HS-27A (cell line): ENCODE measurements at regions not wholly inside any gene's neighbourhood (a gene's known extent, or its start where the extent isn't known, plus 50 kb on each side); places are given as distances from the start of the nearest gene placed in this dataset.

Experiments used
- DNase-seq: peaks from one replicate; pipeline ENCODE4 v3.0.0-alpha.2; 2012; ENCODE audit warnings: low read depth, missing footprints

DNA sequence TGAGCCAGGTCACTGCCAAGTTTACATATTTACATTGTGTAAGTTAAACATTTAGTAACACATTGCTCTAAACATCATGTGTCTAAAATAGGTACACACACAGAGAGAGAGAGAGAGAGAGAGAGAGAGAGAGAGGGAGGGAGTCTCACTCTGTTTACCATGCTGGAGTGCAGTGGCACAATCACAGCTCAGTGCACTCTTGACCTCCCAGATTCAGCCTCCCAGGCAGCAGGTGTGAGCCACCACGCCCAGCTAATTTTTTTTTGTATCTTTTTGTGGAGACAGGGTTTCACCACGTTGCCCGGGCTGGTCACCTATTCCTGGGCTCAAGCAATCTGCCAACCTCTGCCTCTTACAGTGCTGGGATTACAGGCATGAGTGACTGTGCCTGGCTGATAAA lies 1045.3 kb downstream of the TLE1 start:
- no peak for DNase-seq

DNA sequence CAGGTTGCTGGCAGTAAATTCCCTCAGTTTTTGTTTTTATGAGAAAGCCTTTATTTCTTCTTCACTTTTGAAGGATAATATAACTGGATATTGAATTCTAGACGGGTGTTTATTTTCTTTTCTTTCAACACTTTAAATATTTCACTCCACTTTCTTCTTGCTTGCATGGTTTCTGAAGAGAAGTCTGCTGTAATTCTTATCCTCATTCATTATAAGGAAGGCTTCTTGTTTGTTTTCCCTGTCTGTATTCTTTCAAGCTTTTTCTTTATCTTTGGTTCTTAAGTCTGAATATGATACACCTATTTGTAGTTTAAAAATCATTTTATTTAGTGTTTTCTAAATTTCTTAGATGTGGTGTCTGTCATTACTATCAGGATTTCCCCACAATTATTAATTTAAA lies 1054.3 kb downstream of the TLE1 start:
- no peak for DNase-seq

DNA sequence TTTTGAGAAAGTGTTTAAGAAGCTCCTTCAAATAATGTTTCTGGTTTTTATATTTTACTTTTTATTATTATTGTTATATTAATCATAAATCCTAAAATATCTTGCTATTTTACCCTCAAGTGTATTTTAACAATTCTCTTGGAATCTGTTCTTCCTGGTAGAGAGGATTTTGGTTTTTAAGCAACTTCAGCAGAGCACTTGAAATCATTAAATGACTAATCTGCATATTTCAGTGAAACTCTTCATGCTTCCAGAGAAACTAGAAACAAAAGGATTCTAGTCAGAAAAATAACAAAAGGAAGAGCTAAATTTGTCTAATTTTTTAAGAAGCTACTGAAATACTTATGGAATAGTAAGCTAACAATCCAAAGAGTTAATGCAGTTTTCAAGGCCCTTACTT lies 1057.3 kb downstream of the TLE1 start:
- no peak for DNase-seq

DNA sequence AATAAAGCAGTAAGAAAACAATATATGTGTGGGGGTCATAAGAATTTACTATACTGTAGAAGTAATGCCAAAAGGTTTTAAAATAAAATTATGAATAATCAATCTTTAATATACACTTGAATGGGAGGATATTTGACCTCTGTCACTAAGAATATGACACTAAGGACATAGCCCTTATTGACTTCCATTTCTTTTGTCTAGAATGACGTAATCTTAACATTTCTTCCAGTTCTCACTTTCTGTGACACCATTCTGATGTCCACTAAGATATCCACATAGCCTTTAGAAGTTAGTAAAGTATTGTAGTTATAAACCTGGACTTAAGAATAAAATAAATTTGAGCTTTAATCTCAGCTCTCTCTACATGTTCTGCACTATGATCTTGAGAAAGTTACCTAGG lies 1050.7 kb downstream of the TLE4 start:
- no peak for DNase-seq

- no peak for DNase-seq
These were observed 1047.6 kb downstream of the TLE4 start for GRCh38 chr9:80619356-80619755.

- no peak for DNase-seq
These were observed 1044.2 kb downstream of the TLE4 start for GRCh38 chr9:80615964-80616363.

DNA sequence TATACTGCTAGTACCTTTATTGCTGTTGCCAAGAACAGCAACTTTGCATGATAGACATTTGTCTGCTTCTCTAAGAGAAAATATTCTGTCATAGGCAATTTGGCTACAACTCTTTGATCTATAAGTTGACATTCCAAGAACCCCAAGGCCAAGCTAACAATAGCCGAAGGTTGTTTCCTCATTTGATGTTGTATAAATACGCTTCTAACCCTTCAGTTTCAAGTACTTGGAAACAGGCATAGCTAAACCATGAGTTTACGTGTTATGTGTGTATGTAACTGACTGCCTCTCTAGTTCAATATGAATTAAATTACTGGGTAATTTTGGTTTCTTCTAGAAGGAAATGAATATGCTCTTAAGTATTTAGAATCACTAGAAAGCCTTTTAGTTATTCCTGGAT lies 1034.0 kb downstream of the TLE4 start:
- DNase-seq: no peak

DNA sequence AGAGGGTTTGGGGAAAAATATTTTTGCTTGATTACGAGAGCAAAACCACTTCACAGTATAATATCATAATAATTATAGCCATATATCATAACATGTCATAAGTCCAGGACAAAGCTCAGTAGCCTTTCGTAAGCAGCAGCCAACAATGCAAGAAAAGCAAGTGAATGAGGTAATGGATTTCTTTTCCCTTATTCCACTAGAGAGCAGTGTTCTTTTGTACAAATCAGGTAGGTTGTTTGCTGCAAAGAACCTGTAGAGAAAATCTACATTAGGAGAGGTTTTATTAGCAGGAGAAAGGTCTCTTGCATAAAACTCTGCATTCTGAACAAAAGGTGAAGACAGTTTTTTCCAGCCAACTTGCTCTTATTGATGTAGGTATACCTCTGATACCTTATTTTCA lies 1033.4 kb downstream of the TLE4 start:
- no peak for DNase-seq

GRCh38 chr9:80602291-80602690 lies 1030.5 kb downstream of the TLE4 start:
- no peak for DNase-seq

GRCh38 chr9:80596579-80596978 lies 1024.8 kb downstream of the TLE4 start:
- no peak for DNase-seq

DNA sequence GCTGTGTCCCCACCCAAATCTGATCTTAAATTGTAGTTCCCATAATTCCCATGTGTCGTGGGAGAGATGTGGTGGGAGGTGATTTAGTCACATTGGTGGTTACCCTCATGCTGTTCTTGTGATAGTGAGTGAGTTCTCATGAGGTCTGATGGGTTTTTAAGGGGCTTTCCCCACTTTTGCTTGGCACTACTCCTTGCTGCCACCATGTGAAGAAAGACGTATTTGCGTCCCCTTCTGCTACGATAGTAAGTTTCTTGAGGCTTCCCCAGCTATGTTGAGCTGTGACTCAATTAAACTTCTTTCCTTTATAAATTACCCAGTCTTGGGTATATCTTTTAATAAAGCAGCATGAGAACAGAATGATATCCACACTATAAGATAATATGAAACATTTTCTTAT lies 1023.4 kb downstream of the TLE4 start:
- DNase-seq: no peak

GRCh38 chr9:80592413-80592812 lies 1020.6 kb downstream of the TLE4 start:
- no peak for DNase-seq

DNA sequence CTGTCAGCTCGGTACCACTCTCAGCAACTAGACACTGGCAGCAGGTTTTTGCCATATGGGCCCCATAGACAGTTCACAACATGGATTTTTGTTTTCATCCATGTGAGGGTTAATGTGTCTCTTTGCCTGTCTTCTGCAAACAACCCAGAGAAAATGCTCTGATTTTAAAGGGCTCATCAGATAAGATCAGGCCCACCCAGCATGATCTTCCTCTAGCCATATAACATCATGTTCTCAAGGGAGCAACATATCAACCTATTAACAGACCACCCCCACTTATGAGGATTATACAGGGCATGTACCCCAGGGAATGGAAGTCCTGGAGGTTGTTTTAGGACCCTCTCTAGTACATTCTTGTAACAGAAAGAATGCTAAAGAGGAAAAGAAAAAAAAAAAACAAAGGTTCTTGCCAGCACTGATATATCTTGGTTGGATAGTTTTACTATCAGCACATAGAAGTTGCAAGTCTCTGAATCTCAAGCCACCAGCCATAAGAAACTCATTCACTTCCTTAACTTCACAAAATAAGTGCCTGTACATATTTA lies 1015.1 kb downstream of the TLE4 start:
- DNase-seq: no peak

GRCh38 chr9:80571953-80572352 lies 1000.2 kb downstream of the TLE4 start:
- DNase-seq: no peak

DNA sequence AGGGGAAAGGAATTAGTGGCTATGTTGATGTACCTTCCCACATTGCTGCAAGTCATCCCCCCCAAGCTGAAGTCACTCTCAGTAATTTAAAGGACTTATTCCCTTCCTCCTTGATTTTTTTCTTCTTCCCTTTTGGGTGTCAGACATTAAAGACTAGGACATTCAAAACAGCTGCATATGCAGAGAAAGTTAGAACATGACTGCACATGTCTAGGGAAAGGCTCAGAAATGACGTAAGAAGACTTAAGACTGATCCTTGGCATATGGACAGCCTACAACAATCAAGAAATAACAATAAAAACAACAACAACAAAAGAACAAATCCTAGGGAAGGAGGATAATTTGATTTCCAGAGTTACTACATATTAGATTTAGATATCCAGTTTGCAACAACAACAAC lies 997.5 kb downstream of the TLE4 start:
- no peak for DNase-seq

DNA sequence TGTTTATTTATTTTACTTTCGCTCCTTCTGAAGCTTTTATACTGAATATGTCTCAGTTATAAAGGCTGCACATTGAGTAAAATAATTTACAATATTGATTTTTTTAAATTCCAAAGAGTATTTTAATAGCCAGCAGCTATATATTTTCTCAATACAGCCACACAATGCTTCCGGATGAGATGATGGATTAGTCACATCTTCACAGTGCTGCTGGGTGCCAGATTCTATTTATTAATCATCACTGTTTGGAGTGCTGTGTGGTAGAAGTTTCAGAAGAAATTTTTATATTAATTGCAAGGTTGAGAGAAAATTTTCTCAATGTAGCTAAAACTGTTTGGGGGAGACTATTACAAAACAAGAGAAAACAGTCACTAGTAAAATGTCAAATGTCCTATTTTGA lies 989.8 kb downstream of the TLE4 start:
- no peak for DNase-seq

GRCh38 chr9:80560976-80561375 lies 989.2 kb downstream of the TLE4 start:
- no peak for DNase-seq

DNA sequence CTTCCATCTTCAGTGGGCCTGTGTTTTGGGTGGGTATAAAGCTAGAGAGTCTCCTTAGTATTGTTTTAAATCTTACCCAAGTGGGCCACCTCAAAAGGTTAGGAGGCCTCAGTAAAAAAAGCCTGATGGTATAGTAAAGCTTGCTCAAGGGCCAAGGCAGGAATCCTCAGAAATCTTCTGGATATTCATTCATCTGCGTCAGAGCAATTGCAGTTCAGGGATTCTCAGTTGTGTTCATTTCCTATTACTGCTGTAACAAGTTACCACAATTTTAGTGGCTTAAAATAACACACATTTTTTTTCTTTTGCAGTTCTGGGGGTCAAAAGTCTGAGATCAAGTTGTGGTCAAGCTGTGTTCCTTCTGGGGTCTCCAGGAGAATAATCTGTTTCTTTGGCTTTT lies 985.5 kb downstream of the TLE4 start:
- DNase-seq: no peak

DNA sequence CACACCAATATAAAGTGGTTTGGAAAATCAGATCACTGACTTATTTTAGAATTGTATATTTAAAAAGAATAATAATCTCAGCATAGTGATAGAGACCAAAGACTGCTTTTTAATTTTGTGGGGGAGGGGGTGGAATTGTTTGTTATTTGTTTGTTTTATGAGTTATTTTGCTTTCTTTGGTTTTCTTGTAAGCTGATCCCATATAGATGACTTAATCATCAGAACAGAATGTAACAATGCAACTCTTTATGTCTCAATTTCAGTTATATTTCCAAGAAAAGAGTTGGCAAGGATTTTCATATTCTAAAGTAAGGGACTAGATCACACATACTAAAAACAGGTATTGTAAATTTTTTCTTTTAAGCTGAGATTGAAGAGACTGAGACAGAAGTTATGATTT lies 984.9 kb downstream of the TLE4 start:
- no peak for DNase-seq

DNA sequence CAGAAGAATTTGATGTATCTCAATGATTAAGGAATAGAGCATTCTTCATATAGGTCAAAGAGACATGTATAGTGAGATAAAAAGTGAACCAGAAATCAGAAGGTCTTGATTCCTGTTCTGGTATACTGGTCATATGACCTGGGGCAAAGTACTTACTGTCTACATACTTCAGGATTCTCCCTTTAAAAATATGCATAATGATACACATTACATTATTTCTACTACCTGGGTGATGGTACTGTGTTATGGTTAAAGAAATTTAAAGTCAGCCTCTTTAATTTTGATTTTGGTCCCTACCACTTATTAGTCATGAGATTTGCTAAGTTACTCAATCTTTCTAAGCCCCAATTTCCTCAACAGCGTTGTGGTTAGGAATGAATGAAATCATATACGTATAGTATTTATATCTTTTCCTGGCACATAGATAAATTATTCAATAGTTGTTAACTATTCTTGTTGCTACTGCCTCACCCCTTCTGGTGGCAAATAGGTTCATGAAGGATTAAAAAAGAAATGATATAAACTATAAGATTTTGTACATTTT lies 984.1 kb downstream of the TLE4 start:
- no peak for DNase-seq

- no peak for DNase-seq
These were observed 983.1 kb downstream of the TLE4 start for GRCh38 chr9:80554856-80555255.

DNA sequence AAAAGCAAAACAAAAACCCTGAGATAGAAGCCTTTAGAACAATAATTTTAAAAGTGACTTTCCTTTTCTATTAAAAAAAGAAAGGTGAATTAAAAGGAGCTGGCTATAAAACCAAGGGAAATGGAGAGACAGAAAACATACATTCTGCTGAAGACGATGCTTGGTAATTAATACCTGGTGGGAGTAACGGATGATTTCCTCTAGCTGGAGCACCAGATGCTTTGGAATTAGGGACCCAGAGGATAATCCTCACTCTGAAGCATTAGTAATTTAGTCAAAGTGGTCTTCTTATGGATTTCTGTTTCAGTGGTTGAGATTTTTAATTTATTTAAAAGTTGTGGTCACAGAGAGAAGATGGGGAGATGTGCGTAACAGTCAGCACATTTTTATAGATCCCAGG lies 982.5 kb downstream of the TLE4 start:
- no peak for DNase-seq

- no peak for DNase-seq
These were observed 981.2 kb downstream of the TLE4 start for GRCh38 chr9:80552931-80553330.

- DNase-seq: no peak
These were observed 978.4 kb downstream of the TLE4 start for GRCh38 chr9:80550181-80550580.

DNA sequence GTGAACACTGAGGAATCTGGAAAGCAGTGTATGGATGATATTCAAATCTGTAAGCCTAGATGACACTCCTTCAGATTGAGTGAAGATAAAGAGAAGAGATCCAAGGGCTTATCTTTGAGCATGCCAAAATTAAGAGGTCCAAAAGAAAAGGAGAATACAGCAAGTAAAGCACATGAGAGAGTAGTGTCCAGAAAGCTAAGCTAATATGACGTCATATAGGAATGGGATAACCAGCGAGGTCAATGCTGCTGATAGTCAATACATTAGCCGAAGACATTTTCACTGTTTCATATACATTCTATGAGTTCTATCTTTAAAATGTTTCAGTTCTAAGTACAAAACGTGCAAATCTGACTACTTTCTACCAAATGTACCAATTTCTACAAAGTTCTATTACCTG lies 975.8 kb downstream of the TLE4 start:
- DNase-seq: no peak
